ENCODE measurements at regions not wholly inside any gene's neighbourhood (a gene's known extent, or its start where the extent isn't known, plus 50 kb on each side); places are given as distances from the start of the nearest gene placed in this dataset.

- no peak for TF ChIP-seq CTCF (conservative IDR thresholded peaks at IDR 0.05; ENCODE audit: low read length)
- TF ChIP-seq EZH2phosphoT487 (IDR thresholded peaks at IDR 0.05; ENCODE audit: borderline replicate concordance): no peak
Measured at GRCh38 chr4:24662542-24662941, 78.2 kb upstream of the DHX15 start.

Data from Loucy (cell line).